ENCODE measurements at regions not wholly inside any gene's neighbourhood (a gene's known extent, or its start where the extent isn't known, plus 50 kb on each side); places are given as distances from the start of the nearest gene placed in this dataset.

GRCh38 chr2:155356250-155356649, 657.8 kb downstream of the KCNJ3 start:
- in situ Hi-C loops (cut with MboI; ENCODE audit: low sequenced_read_pairs) (no loop called here), intact Hi-C loops (cut with micrococcal nuclease) (no loop called here), dilution Hi-C loops (cut with HindIII; ENCODE audit: low sequenced_read_pairs, unreplicated experiment) (no loop called here)
- Histone ChIP-seq H2AFZ (replicated peaks; ENCODE audit: low read length, poor library complexity) (no peak overlapping the region), H3K4ac (ENCODE audit: low read depth, low read length) (no peak overlapping the region), H3K79me1 (ENCODE audit: low read depth in 1 of 2, low read length in 2 of 2) (no peaks in the 10 kb centered on the region), H2AK5ac (ENCODE audit: low read depth, low read length) (no peak overlapping the region), H2BK5ac (ENCODE audit: low read depth, low read length, poor library complexity, severe bottlenecking) (no peak overlapping the region), H3K56ac (ENCODE audit: extremely low read depth, insufficient read depth, low read length) (no peak overlapping the region), H3K4me2 (ENCODE audit: low read depth, low read length) (no peak overlapping the region), H3K27me3 (ENCODE audit: control insufficient read depth, insufficient read depth, low read length) (no peaks in the 10 kb centered on the region), H4K91ac (ENCODE audit: insufficient read depth, low read depth, low read length) (no peak overlapping the region), H3K9ac (ENCODE audit: low read depth, low read length) (no peak overlapping the region), H3K23ac (ENCODE audit: low read depth, low read length) (no peak overlapping the region), H4K5ac (ENCODE audit: low read depth, low read length) (no peak overlapping the region), H3K9me1 (ENCODE audit: insufficient read depth, low read length) (no peaks in the 10 kb centered on the region), H3K36me3 (ENCODE audit: control insufficient read depth, insufficient read depth, low read length) (no peaks in the 10 kb centered on the region), H3K18ac (ENCODE audit: low read depth, low read length) (no peak overlapping the region), H3K14ac (replicated peaks; ENCODE audit: low read depth, low read length) (no peak overlapping the region), H2BK15ac (ENCODE audit: low read depth, low read length) (no peak overlapping the region), H3K9me3 (ENCODE audit: control insufficient read depth, insufficient read depth, low read length) (peaks cover 15% of the 10 kb centered on the region; the same call in 1 of the 2 replicates), H4K20me1 (ENCODE audit: insufficient read depth, low read length) (no peaks in the 10 kb centered on the region), H2BK120ac (ENCODE audit: low read depth, low read length) (no peak overlapping the region), H3K4me1 (ENCODE audit: control insufficient read depth, insufficient read depth, low read length) (no peaks in the 10 kb centered on the region), H3K4me3 (ENCODE audit: insufficient read depth, low read depth, low read length) (no peak overlapping the region), H2BK20ac (ENCODE audit: low read depth, low read length) (no peak overlapping the region), H3K27ac (ENCODE audit: insufficient read depth, low read length) (no peak overlapping the region), H2AK9ac (replicated peaks; ENCODE audit: low read depth, low read length, poor library complexity) (no peak overlapping the region), H4K8ac (ENCODE audit: low read depth in 2 of 2, low read length in 2 of 2) (no peak overlapping the region)
- POLR2A ChIA-PET (ENCODE audit: unreplicated experiment) = no interaction called here
- CTCF ChIA-PET = no interaction called here
- ATAC-seq (ENCODE audit: low read depth) (no peak), DNase-seq (no peak)
- no TSS peak for BruUV-seq (replicated peaks)
- WGBS, 2 experiments (ENCODE audit: extremely low coverage in 2 of 2, insufficient read length in 1 of 2) = no CpG with 5 or more reads among the region's 1 CpG
- TF ChIP-seq MXI1 (IDR thresholded peaks at IDR 0.05; ENCODE audit: borderline replicate concordance, low read depth, low read length) (no peak), RCOR1 (IDR thresholded peaks at IDR 0.05; ENCODE audit: insufficient replicate concordance, low read length) (no peak)

Measured in IMR-90 (cell line).